KMS-11 (cell line): ENCODE measurements at regions not wholly inside any gene's neighbourhood (a gene's known extent, or its start where the extent isn't known, plus 50 kb on each side); places are given as distances from the start of the nearest gene placed in this dataset.

ENCODE experiments used
- H2AFZ ChIP-seq: fragments of 200-600 bp; sonication (generic); 2 replicates; pipeline ENCODE4 v1.6.1; 2016; ENCODE audit warnings: antibody characterized with exemption, mixed run types, low read depth
- H3K27ac ChIP-seq: fragments of 200-600 bp; sonication (generic); 2 replicates; pipeline ENCODE4 v1.6.1; 2016; ENCODE audit warnings: mild to moderate bottlenecking, mixed run types
- H3K27me3 ChIP-seq: fragments of 200-600 bp; sonication (generic); 2 replicates; pipeline ENCODE4 v1.6.1; 2017; ENCODE audit warnings: mild to moderate bottlenecking, low read depth, mixed run types, moderate library complexity; ENCODE audit not compliant: insufficient read depth
- H3K36me3 ChIP-seq: fragments of 200-600 bp; sonication (generic); 2 replicates; pipeline ENCODE4 v1.6.1; 2017; ENCODE audit warnings: mild to moderate bottlenecking, mixed run types; ENCODE audit not compliant: insufficient read depth
- H3K4me1 ChIP-seq: fragments of 200-600 bp; sonication (generic); 2 replicates; pipeline ENCODE4 v1.6.1; 2016; ENCODE audit warnings: mild to moderate bottlenecking, low read depth, mixed run types; ENCODE audit not compliant: poor library complexity, severe bottlenecking
- H3K4me2 ChIP-seq: fragments of 200-600 bp; sonication (generic); 2 replicates; pipeline ENCODE4 v1.7.0; 2016; ENCODE audit warnings: mild to moderate bottlenecking, mixed run types
- H3K4me3 ChIP-seq: fragments of 200-600 bp; sonication (generic); IDR thresholded peaks from 2 replicates; pipeline ENCODE4 v1.6.1; 2017; ENCODE audit warnings: low read depth, low read length, mixed read lengths; ENCODE audit not compliant: insufficient read depth
- H3K79me2 ChIP-seq: fragments of 200-600 bp; sonication (generic); 2 replicates; pipeline ENCODE4 v1.6.1; 2016; ENCODE audit warnings: low read depth, mixed run types; ENCODE audit not compliant: insufficient read depth
- H3K9ac ChIP-seq: fragments of 200-600 bp; sonication (generic); 2 replicates; pipeline ENCODE4 v1.6.1; 2016; ENCODE audit warnings: mild to moderate bottlenecking, mixed run types
- H4K20me1 ChIP-seq: fragments of 200-600 bp; sonication (generic); 2 replicates; pipeline ENCODE4 v1.6.1; 2016; ENCODE audit warnings: mild to moderate bottlenecking, mixed run types; ENCODE audit not compliant: insufficient read depth
- CTCF ChIP-seq: fragments of 200-600 bp; sonication (generic); conservative IDR thresholded peaks from 2 replicates; pipeline ENCODE4 v1.6.1; 2017; ENCODE audit warnings: low read depth, mild to moderate bottlenecking, antibody characterized with exemption, low read length, moderate library complexity, mixed read lengths

GRCh38 chr6:9254251-9254650, 818.9 kb upstream of the SLC35B3 start:
- Histone ChIP-seq H3K79me2 (no peaks in the 10 kb centered on the region), H2AFZ (no peak overlapping the region), H4K20me1 (no peaks in the 10 kb centered on the region)

GRCh38 chr6:9252799-9253198, 817.5 kb upstream of the SLC35B3 start:
- Histone ChIP-seq H3K4me1 (no peaks in the 10 kb centered on the region), H3K4me2 (no peak overlapping the region), H3K27me3 (no peaks in the 10 kb centered on the region), H3K79me2 (no peaks in the 10 kb centered on the region), H3K36me3 (no peaks in the 10 kb centered on the region), H3K27ac (no peak overlapping the region), H3K9ac (no peak overlapping the region), H4K20me1 (no peaks in the 10 kb centered on the region), H3K4me3 (no peak overlapping the region), H2AFZ (no peak overlapping the region)
- TF ChIP-seq CTCF = no peak

More at GRCh38 chr6:9254251-9254650, 818.9 kb upstream of the SLC35B3 start:
- Histone ChIP-seq H3K4me3 (no peak overlapping the region), H3K4me1 (no peaks in the 10 kb centered on the region), H3K9ac (no peak overlapping the region), H3K36me3 (no peaks in the 10 kb centered on the region), H3K4me2 (no peak overlapping the region), H3K27me3 (no peaks in the 10 kb centered on the region), H3K27ac (no peak overlapping the region)
- no peak for TF ChIP-seq CTCF

GRCh38 chr6:9250852-9251251, 815.5 kb upstream of the SLC35B3 start:
- Histone ChIP-seq H3K27ac (no peak overlapping the region), H3K36me3 (no peaks in the 10 kb centered on the region), H3K79me2 (no peaks in the 10 kb centered on the region), H4K20me1 (no peaks in the 10 kb centered on the region), H2AFZ (no peak overlapping the region), H3K4me2 (no peak overlapping the region), H3K27me3 (no peaks in the 10 kb centered on the region), H3K4me1 (no peaks in the 10 kb centered on the region), H3K9ac (no peak overlapping the region), H3K4me3 (no peak overlapping the region)
- 0 out of 2 replicates have a peak, but pooled peaks have one; percentile 19 for TF ChIP-seq CTCF

- Histone ChIP-seq H3K36me3 (no peaks in the 10 kb centered on the region), H3K4me1 (no peaks in the 10 kb centered on the region), H3K79me2 (no peaks in the 10 kb centered on the region), H3K27ac (no peak overlapping the region), H3K9ac (no peak overlapping the region), H2AFZ (no peak overlapping the region), H3K27me3 (no peaks in the 10 kb centered on the region), H4K20me1 (no peaks in the 10 kb centered on the region), H3K4me2 (no peak overlapping the region), H3K4me3 (no peak overlapping the region)
- TF ChIP-seq CTCF = no peak
Observed at GRCh38 chr6:9248133-9248532, 812.8 kb upstream of the SLC35B3 start.
